Kidney (tissue), 13 donors: ENCODE measurements at regions not wholly inside any gene's neighbourhood (a gene's known extent, or its start where the extent isn't known, plus 50 kb on each side); places are given as distances from the start of the nearest gene placed in this dataset.

Experiments used
- DNase-seq, 5 donors: peaks; one replicate each; pipeline ENCODE4 v3.0.0-alpha.2; 2013 to 2020
- FAIRE-seq: peaks from 2 replicates; lab custom pipeline; 2012; peaks lifted over from hg19 to GRCh38; lab: Jason Lieb, UNC
- H3K27ac ChIP-seq, 2 donors: one replicate each; pipeline ENCODE4 v1.7.0; 2013; ENCODE audit warnings: low read depth in 2 of 2, low read length in 2 of 2, inconsistent platforms in 1 of 2
- H3K27me3 ChIP-seq: one replicate; pipeline ENCODE4 v1.7.1; 2013; ENCODE audit warnings: low read length, inconsistent platforms; ENCODE audit not compliant: control insufficient read depth, insufficient read depth
- H3K36me3 ChIP-seq, 3 donors: one replicate each; pipeline versions ENCODE4 v1.7.0 to v1.7.1; 2013; ENCODE audit warnings: low read length in 3 of 3, control low read depth in 1 of 3, inconsistent platforms in 1 of 3; ENCODE audit not compliant: insufficient read depth in 3 of 3, control insufficient read depth in 2 of 3
- H3K4me1 ChIP-seq, 3 donors: one replicate each; pipeline versions ENCODE4 v1.7.0 to v1.7.1; 2013; ENCODE audit warnings: low read length in 3 of 3, inconsistent platforms in 1 of 3, low read depth in 1 of 3; ENCODE audit not compliant: control insufficient read depth in 2 of 3, insufficient read depth in 2 of 3
- H3K4me3 ChIP-seq, 3 donors: one replicate each; pipeline versions ENCODE4 v1.7.0 to v1.8.1; 2013; ENCODE audit warnings: low read length in 3 of 3, control low read depth in 1 of 3, inconsistent platforms in 1 of 3
- H3K9ac ChIP-seq, 3 donors: one replicate each; pipeline versions ENCODE4 v1.7.0 to v1.7.1; 2013; ENCODE audit warnings: low read length in 3 of 3, control low read depth in 1 of 3, inconsistent platforms in 1 of 3
- H3K9me3 ChIP-seq, 3 donors: one replicate each; pipeline versions ENCODE4 v1.7.0 to v1.7.1; 2013; ENCODE audit warnings: low read length in 3 of 3, control low read depth in 1 of 3, inconsistent platforms in 1 of 3; ENCODE audit not compliant: control insufficient read depth in 2 of 3, insufficient read depth in 1 of 3
- CTCF ChIP-seq: IDR thresholded peaks from 3 replicates; pipeline ENCODE4 v1.5.1; 2012; ENCODE audit warnings: mild to moderate bottlenecking, moderate library complexity, borderline replicate concordance; ENCODE audit not compliant: insufficient read depth; ENCODE audit errors: extremely low read depth
- intact Hi-C: fragments of 100-400 bp; cut with DNase I; formaldehyde crosslinking; loops from one replicate; pipeline ENCODE4 v1.11.1; 2022
- donor health status: control.
- donor health status: control.
- donor health status: control.
- donor health status: control.
- donor health status: control.
- donor health status: DM: yes; HTN: yes; CAD: no.
- donor health status: Normal renal cell carcinoma (clear cell type).

GRCh38 chr4:45750721-45751120, 373.1 kb downstream of the GABRG1 start:
- Histone ChIP-seq H3K4me1 (no peaks in the 10 kb centered on the region), H3K9ac (no peak overlapping the region), H3K36me3 (no peaks in the 10 kb centered on the region), H3K4me3 (no peak overlapping the region), H3K27ac (no peak overlapping the region), H3K27me3 (no peaks in the 10 kb centered on the region), H3K9me3 (no peaks in the 10 kb centered on the region)
- intact Hi-C loops: no loop called here
- DNase-seq (no peak), FAIRE-seq (no peak)
- TF ChIP-seq CTCF: no peak

GRCh38 chr4:45745741-45746140, 378.1 kb downstream of the GABRG1 start:
- no peak for TF ChIP-seq CTCF
- FAIRE-seq (no peak), DNase-seq (no peak)
- Histone ChIP-seq H3K4me1 (no peaks in the 10 kb centered on the region), H3K27ac (no peak overlapping the region), H3K27me3 (no peaks in the 10 kb centered on the region), H3K36me3 (no peaks in the 10 kb centered on the region), H3K4me3 (no peak overlapping the region), H3K9me3 (peaks cover 0 to 3% (median 0%) of the 10 kb centered on the region in 3 donors), H3K9ac (no peak overlapping the region)
- intact Hi-C loops: no loop called here

- Histone ChIP-seq H3K36me3 (no peaks in the 10 kb centered on the region), H3K9me3 (peaks cover 0 to 14% (median 0%) of the 10 kb centered on the region in 3 donors), H3K27ac (no peak overlapping the region), H3K27me3 (no peaks in the 10 kb centered on the region), H3K4me3 (no peak overlapping the region), H3K4me1 (no peaks in the 10 kb centered on the region), H3K9ac (no peak overlapping the region)
- peak; percentile 3 for TF ChIP-seq CTCF
- intact Hi-C loops: no loop called here
- DNase-seq (no peak), FAIRE-seq (no peak)
These were observed 382.0 kb downstream of the GABRG1 start for GRCh38 chr4:45741897-45742296.

GRCh38 chr4:45732161-45732560, 391.7 kb downstream of the GABRG1 start:
- H3K9me3 ChIP-seq: no peaks in the 10 kb centered on the region
- H3K27me3 ChIP-seq: no peaks in the 10 kb centered on the region
- H3K4me1 ChIP-seq: no peaks in the 10 kb centered on the region
- no peak overlapping the region for H3K9ac ChIP-seq
- H3K4me3 ChIP-seq: no peak overlapping the region
- no peak for DNase-seq
- no peaks in the 10 kb centered on the region for H3K36me3 ChIP-seq
- intact Hi-C loops: no loop called here
- no peak overlapping the region for H3K27ac ChIP-seq
- FAIRE-seq: no peak
- TF ChIP-seq CTCF: no peak
